NT2/D1 (cell line): ENCODE measurements at regions not wholly inside any gene's neighbourhood (a gene's known extent, or its start where the extent isn't known, plus 50 kb on each side); places are given as distances from the start of the nearest gene placed in this dataset.

Experiments
- DNase-seq: peaks from one replicate; pipeline ENCODE4 v3.0.0-alpha.2; 2011; ENCODE audit warnings: low read depth, low spot score
- H3K27me3 ChIP-seq: 2 replicates; pipeline ENCODE4 v1.6.0; 2011; ENCODE audit warnings: mild to moderate bottlenecking; ENCODE audit not compliant: insufficient read length, insufficient read depth
- H3K36me3 ChIP-seq: 2 replicates; pipeline ENCODE4 v1.6.1; 2011; ENCODE audit warnings: mild to moderate bottlenecking, low read length, mixed read lengths; ENCODE audit not compliant: insufficient read depth, insufficient read length
- H3K4me1 ChIP-seq: 2 replicates; pipeline ENCODE4 v1.5.1; 2011; ENCODE audit not compliant: insufficient read depth, insufficient read length
- H3K4me3 ChIP-seq: 2 replicates; pipeline ENCODE4 v1.5.1; 2011; ENCODE audit warnings: low read depth; ENCODE audit not compliant: insufficient read length
- H3K9ac ChIP-seq: 2 replicates; pipeline ENCODE4 v1.6.0; 2011; ENCODE audit warnings: low read depth; ENCODE audit not compliant: insufficient read length
- H3K9me3 ChIP-seq: 2 replicates; pipeline ENCODE4 v1.5.1; 2011; ENCODE audit warnings: mild to moderate bottlenecking, low read length; ENCODE audit not compliant: insufficient read depth
- SUZ12 ChIP-seq: IDR thresholded peaks from 2 replicates; pipeline ENCODE4 v1.6.1; 2011; ENCODE audit not compliant: insufficient read length, insufficient read depth; ENCODE audit errors: extremely low read depth
- YY1 ChIP-seq: IDR thresholded peaks from 2 replicates; pipeline ENCODE4 v1.6.1; 2011; ENCODE audit not compliant: insufficient read length, insufficient read depth
- ZNF274 ChIP-seq: IDR thresholded peaks from 2 replicates; pipeline ENCODE4 v1.6.1; 2011; ENCODE audit warnings: mild to moderate bottlenecking, low read depth, low read length

- H3K9ac ChIP-seq, result no peak overlapping the region
- H3K36me3 ChIP-seq, result no peaks in the 10 kb centered on the region
- H3K9me3 ChIP-seq, result no peaks in the 10 kb centered on the region
- no peak overlapping the region for H3K4me3 ChIP-seq
- TF ChIP-seq ZNF274 (no peak), YY1 (no peak), SUZ12 (no peak)
- H3K4me1 ChIP-seq, result no peaks in the 10 kb centered on the region
- peaks cover 36% of the 10 kb centered on the region for H3K27me3 ChIP-seq
- DNase-seq, result no peak
Measured at GRCh38 chr3:117405359-117405758, 695.8 kb downstream of the TUSC7 start.

GRCh38 chr3:117407317-117407716 is 697.7 kb downstream of the TUSC7 start:
- Histone ChIP-seq H3K36me3 (no peaks in the 10 kb centered on the region), H3K9ac (no peak overlapping the region), H3K27me3 (peaks cover 16% of the 10 kb centered on the region), H3K4me1 (no peaks in the 10 kb centered on the region), H3K9me3 (no peaks in the 10 kb centered on the region), H3K4me3 (no peak overlapping the region)
- DNase-seq, result no peak
- TF ChIP-seq YY1 (no peak), ZNF274 (no peak), SUZ12 (no peak)

GRCh38 chr3:117408811-117409210 is 699.2 kb downstream of the TUSC7 start:
- TF ChIP-seq YY1 (no peak), ZNF274 (no peak), SUZ12 (no peak)
- Histone ChIP-seq H3K4me3 (no peak overlapping the region), H3K36me3 (no peaks in the 10 kb centered on the region), H3K27me3 (peaks cover 5% of the 10 kb centered on the region), H3K9ac (no peak overlapping the region), H3K4me1 (no peaks in the 10 kb centered on the region), H3K9me3 (no peaks in the 10 kb centered on the region)
- DNase-seq, result no peak

- H3K4me3 ChIP-seq, result no peak overlapping the region
- no peak for DNase-seq
- H3K27me3 ChIP-seq, result peaks cover 2% of the 10 kb centered on the region
- H3K4me1 ChIP-seq, result no peaks in the 10 kb centered on the region
- no peaks in the 10 kb centered on the region for H3K9me3 ChIP-seq
- H3K9ac ChIP-seq, result no peak overlapping the region
- TF ChIP-seq ZNF274 (no peak), SUZ12 (no peak), YY1 (no peak)
- no peaks in the 10 kb centered on the region for H3K36me3 ChIP-seq
Measured at GRCh38 chr3:117409256-117409655, 699.7 kb downstream of the TUSC7 start.

GRCh38 chr3:117409701-117410459 is 700.3 kb downstream of the TUSC7 start:
- H3K9me3 ChIP-seq, result no peaks in the 10 kb centered on the region
- TF ChIP-seq ZNF274, result no peak
- TF ChIP-seq SUZ12, result no peak
- no peak for TF ChIP-seq YY1
- DNase-seq, result no peak
- no peaks in the 10 kb centered on the region for H3K4me1 ChIP-seq
- no peak overlapping the region for H3K9ac ChIP-seq
- H3K4me3 ChIP-seq, result no peak overlapping the region
- H3K27me3 ChIP-seq, result no peaks in the 10 kb centered on the region
- no peaks in the 10 kb centered on the region for H3K36me3 ChIP-seq

GRCh38 chr3:117411971-117412370 is 702.4 kb downstream of the TUSC7 start:
- Histone ChIP-seq H3K4me3 (no peak overlapping the region), H3K27me3 (no peaks in the 10 kb centered on the region), H3K9me3 (no peaks in the 10 kb centered on the region), H3K4me1 (no peaks in the 10 kb centered on the region), H3K36me3 (no peaks in the 10 kb centered on the region), H3K9ac (no peak overlapping the region)
- TF ChIP-seq YY1, result no peak
- TF ChIP-seq SUZ12, result no peak
- TF ChIP-seq ZNF274, result no peak
- no peak for DNase-seq

GRCh38 chr3:117417411-117417810 is 707.8 kb downstream of the TUSC7 start:
- Histone ChIP-seq H3K27me3 (no peaks in the 10 kb centered on the region), H3K9ac (no peak overlapping the region), H3K36me3 (no peaks in the 10 kb centered on the region), H3K4me1 (no peaks in the 10 kb centered on the region), H3K4me3 (no peak overlapping the region), H3K9me3 (no peaks in the 10 kb centered on the region)
- no peak for DNase-seq
- TF ChIP-seq ZNF274 (no peak), YY1 (no peak), SUZ12 (no peak)

GRCh38 chr3:117427081-117427480 is 717.5 kb downstream of the TUSC7 start:
- no peaks in the 10 kb centered on the region for H3K4me1 ChIP-seq
- no peak overlapping the region for H3K4me3 ChIP-seq
- no peaks in the 10 kb centered on the region for H3K27me3 ChIP-seq
- no peak for DNase-seq
- no peaks in the 10 kb centered on the region for H3K9me3 ChIP-seq
- no peak overlapping the region for H3K9ac ChIP-seq
- no peak for TF ChIP-seq SUZ12
- TF ChIP-seq YY1, result no peak
- no peak for TF ChIP-seq ZNF274
- H3K36me3 ChIP-seq, result no peaks in the 10 kb centered on the region
